CD1c-positive myeloid dendritic cell (primary cell): ENCODE measurements at regions not wholly inside any gene's neighbourhood (a gene's known extent, or its start where the extent isn't known, plus 50 kb on each side); places are given as distances from the start of the nearest gene placed in this dataset.

Experiments used
- DNase-seq: peaks from one replicate; pipeline ENCODE4 v3.0.0-alpha.2; 2016; ENCODE audit errors: extremely low spot score

GRCh38 chr1:87718241-87718950 lies 389.7 kb downstream of the LMO4 start:
- DNase-seq: no peak

DNA sequence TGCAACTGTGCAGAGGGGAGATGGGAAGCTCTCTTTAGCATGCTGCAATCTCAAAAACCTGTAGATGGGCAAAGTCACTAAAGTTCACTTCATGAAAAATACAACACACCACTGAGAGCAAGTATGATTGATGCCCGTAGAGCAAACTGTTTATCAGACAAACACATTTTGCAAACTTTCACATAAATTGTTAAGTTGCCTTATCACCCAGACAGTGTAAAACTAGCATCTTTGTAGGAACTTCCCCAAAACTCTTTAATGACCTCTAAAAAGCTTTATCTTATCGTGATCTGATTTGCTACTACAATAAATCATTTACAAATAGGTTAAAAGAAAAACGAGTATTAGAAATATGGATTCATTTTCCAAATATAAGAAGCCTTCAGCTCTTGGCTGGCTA lies 391.0 kb downstream of the LMO4 start:
- no peak for DNase-seq

DNA sequence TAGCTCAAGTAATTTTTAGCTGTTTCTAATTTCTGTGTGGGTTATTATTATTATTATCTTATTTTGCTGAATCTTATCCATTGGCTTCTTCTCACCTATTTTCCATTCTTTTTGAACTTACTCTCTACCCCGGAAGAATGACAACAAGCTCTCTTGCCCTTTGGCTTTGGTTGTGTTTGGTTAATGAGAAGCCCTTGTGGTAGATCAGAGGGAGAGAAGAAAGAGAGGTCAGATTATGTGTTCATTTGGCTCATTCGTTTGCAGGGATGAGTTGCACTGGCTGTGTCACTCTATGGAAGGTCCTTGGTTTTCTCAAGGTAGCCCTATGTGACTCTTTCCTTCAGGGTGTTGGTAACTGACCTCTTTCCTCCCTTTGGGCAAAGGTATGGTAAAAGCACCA lies 391.9 kb downstream of the LMO4 start:
- DNase-seq: no peak

DNA sequence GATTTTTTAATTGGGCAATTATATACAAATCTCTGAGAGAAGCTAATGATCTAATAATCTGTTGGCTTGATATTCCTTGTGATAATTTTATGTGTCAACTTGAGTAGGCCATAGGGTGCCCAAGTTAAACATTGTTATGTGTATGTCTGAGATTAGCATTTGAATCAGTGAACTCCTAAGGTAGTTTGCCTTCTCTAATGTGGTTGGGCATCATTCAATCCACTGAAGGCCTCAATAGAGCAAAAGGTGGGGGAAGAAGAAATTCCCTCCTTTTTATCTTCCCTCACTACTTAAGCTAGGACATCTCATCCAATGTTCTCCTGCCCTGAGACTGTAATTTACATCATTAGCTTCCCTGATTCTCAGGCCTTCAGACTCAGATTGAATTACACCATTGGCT lies 394.5 kb downstream of the LMO4 start:
- DNase-seq: no peak

DNA sequence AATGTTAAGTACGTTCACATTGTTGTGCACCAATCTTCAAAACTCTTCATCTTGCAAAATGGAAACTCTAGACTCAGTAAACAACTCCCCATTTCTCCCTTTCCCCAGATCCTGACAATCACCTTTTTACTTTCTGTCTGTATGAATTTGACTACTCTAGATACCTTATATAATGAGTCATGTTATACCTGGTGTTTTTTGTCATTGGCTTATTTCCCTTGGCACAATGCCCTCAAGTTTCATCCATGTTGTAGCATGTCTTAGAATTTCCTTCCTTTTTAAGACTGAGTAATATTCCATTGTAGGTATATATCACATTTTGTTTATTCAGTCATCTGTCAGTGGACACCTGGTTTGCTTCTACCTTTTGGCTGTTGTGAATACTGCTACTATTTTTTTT lies 399.5 kb downstream of the LMO4 start:
- DNase-seq: no peak

GRCh38 chr1:87730274-87731216 lies 401.9 kb downstream of the LMO4 start:
- DNase-seq: no peak

- no peak for DNase-seq
Observed at GRCh38 chr1:87733386-87733785, 404.7 kb downstream of the LMO4 start.

DNA sequence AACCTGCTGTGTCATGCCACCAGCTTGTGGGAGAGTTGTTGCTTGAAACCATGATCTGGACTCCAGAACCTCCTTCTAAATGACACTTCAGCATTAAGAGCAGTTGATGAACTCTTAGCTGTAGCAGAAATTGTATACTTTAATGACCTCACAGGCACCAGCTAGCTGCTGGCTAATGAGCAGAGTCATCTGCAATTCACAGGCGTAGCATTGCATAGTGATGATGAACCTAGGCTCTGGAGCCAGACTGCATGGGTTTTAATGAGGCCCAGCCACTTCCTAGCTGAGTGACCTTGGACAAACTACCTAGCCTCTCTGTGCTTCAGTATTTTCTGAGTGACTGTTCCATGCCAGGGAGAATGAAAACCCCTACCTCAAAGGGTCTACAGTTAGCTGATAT lies 407.1 kb downstream of the LMO4 start:
- DNase-seq: no peak

- DNase-seq: no peak
Observed at GRCh38 chr1:87739141-87739540, 410.5 kb downstream of the LMO4 start.

GRCh38 chr1:87739704-87740103 lies 411.0 kb downstream of the LMO4 start:
- no peak for DNase-seq

DNA sequence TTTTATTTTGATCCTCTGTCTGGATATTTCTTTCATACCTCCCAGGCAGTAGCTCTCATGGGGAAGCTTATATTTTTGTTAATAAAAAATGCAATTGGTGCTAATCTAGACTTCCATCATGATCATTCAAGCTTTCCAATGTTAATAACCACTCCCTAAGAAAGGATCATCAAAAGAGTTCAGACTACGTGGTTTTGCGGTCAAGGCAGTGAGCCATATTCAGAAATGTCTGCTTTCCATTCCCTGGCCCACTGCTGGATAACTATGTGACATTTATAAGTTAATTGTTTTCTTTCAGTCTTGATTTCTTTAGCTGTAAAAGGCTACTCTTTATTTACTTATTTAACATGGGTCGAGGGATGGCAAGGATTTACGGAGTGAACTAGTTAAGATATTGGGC lies 414.6 kb downstream of the LMO4 start:
- DNase-seq: no peak

DNA sequence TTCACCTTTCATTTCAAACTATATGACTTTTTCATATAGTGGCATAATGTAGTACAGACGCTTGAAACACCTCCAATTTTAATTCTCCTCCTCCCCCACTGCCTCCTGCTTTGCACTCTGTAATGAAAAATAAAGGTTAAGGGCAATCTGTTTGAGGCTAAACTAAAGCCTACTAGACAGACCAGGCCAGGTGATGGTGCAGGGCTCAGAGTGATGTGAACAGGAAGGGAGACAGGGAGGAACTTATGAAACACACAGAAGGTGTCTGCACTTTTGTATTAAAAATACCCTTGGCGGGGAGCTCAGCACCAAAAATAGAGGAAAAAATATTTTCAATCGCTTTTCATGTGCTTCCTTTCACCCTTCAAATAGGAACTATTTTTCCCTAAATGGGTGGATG lies 415.4 kb downstream of the LMO4 start:
- no peak for DNase-seq

DNA sequence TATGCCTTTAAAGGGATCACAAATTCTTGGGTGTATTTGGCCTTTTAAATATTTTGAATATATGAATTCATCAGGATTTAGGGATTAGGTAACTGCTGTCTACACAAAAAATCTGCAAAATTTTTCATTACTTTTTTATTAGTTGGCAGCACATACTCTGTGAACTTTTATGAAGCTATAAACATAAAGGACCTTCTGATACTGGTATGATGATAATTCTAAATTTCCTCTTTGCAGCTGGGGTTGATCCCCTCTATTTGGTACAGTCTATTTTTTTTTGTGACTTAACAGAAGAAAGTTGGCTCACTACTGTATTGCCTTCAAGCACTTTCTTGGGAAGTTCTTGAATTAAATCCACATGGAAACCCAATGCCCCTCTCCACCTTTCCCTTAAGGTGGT lies 416.1 kb downstream of the LMO4 start:
- no peak for DNase-seq

DNA sequence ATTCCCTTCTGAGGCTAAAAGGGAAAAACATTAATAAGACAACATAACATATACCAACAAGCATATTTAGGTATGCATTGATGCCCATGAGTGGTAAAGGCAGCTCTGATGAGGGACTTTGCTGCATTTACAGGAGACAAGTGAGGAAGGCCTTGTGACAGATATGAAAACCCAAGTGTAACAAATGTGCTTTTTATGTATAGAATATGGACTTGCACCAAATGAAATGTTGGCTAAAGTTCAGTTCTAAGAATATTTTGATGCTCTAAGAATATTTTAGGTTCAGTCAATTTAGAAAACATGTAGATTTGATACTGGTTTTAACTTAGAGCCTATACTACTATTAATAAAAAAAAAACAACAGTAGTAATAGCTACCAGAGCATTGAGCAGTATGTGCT lies 424.7 kb downstream of the LMO4 start:
- no peak for DNase-seq

DNA sequence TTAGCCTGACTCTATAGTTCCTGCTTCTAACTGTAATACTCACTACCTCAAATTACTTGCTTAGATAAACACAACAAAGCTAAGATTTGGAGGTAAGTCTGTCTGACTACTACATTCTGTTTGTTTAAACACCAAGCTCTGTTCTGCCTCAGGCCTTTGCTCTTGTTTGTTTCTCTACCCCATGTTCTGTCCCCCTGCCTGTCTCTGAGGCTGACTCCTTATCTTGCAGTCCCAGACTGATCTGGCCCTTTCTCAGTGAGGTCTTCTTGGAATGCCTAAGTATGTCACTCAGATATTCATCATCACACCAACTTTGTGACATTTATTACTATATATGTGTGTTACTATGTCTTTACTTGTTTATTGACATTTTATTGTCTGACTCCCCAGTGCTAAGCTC lies 425.5 kb downstream of the LMO4 start:
- no peak for DNase-seq

GRCh38 chr1:87757676-87758075 lies 429.0 kb downstream of the LMO4 start:
- no peak for DNase-seq

GRCh38 chr1:87759421-87760087 lies 430.9 kb downstream of the LMO4 start:
- no peak for DNase-seq

DNA sequence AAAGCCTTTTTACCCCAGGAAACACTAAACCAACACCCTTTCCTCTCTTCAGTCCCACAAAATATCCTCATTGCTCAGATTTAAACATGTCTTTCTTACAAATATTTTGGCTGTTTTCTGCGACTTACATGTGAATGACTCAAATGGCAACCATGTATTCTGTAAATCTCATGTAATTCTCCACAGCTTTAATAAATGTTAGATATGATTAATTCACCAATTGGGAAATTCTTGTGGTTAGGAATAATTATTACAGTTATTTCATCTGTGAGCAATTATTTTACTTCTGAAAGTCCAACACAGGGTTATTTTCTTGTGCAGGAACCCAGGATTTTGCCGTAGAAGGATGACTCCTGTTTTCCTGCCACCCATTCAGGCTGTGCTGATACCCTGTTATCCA lies 431.5 kb downstream of the LMO4 start:
- DNase-seq: no peak

- no peak for DNase-seq
Observed at GRCh38 chr1:87760654-87761053, 432.0 kb downstream of the LMO4 start.

DNA sequence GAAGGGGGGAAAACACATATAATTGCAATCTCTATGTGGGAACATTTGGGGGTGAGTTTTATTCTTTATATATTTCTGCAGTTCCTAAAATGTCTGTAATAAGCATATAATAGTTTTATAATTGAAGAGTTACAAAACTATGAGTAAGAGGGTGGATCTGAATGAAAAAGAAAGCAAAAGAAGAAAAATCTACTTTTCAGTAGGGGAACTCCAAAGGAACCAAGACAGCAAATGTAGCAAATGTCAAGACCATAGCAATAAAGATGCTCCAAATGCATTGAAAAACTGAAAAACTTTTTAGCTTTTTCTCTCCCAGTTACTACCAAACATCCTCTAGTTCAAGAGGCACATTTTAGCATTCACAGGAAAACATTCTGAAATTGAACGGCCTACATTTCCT lies 434.8 kb downstream of the LMO4 start:
- no peak for DNase-seq

- no peak for DNase-seq
Observed at GRCh38 chr1:87765057-87765680, 436.5 kb downstream of the LMO4 start.

DNA sequence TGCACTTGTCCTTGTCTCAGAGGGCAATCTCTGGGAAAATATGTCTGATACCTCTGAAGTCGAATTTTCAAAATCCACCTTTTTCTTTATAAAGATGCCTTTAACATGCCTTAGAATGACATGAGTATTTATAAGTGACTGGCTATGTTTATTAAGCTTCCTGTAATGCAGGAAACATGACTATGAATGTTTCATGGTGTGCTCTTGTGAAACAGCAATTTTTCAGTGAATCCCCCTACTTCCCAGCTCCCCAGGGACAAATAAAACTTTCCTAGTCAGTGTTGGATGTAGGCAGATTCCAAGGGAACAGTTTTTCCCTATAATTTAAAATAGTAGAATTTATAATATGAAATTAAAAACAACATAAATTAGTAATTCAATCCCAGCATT lies 437.0 kb downstream of the LMO4 start:
- no peak for DNase-seq
